AG09309 (cell line): ENCODE measurements at regions not wholly inside any gene's neighbourhood (a gene's known extent, or its start where the extent isn't known, plus 50 kb on each side); places are given as distances from the start of the nearest gene placed in this dataset.

Experiments used
- DNase-seq: peaks from one replicate; pipeline ENCODE4 v3.0.0-alpha.2; 2010; ENCODE audit warnings: low read depth
- H3K4me3 ChIP-seq: 2 replicates; pipeline ENCODE4 v1.5.1; 2011; ENCODE audit warnings: mild to moderate bottlenecking, low read depth, low read length, moderate library complexity; ENCODE audit not compliant: control insufficient read depth
- CTCF ChIP-seq: IDR thresholded peaks from 2 replicates; pipeline ENCODE4 v1.5.1; 2011; ENCODE audit warnings: mild to moderate bottlenecking, low read depth, low read length, inconsistent platforms; ENCODE audit not compliant: insufficient read depth, control insufficient read depth; ENCODE audit errors: missing control alignments

- no peak overlapping the region for H3K4me3 ChIP-seq
- DNase-seq: no peak
- no peak for TF ChIP-seq CTCF
Measured at GRCh38 chr2:8039732-8040131, 642.1 kb upstream of the ID2 start.

DNA sequence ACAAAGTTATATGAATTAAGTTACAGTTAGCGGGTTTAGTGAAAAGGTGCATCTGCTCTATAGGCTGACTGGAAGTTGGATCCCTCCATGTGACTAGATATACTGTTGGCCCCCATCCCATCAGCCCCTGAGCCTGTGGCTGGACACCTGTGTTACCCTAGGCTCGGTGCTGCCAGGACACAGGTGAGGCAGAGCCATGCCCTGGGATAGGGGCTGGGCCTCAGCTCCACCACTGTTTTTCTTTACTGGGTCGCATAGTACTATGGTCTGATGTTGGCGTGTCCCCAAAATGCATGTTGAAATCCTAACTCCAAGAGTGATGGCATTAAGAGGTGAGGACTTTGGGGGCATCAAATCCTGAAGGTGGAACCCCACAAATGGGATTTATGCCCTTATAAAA is 638.6 kb upstream of the ID2 start:
- no peak for DNase-seq
- TF ChIP-seq CTCF: no peak
- H3K4me3 ChIP-seq: no peak overlapping the region

GRCh38 chr2:8044046-8044594 is 637.7 kb upstream of the ID2 start:
- DNase-seq: no peak
- H3K4me3 ChIP-seq: no peak overlapping the region
- TF ChIP-seq CTCF: no peak

DNA sequence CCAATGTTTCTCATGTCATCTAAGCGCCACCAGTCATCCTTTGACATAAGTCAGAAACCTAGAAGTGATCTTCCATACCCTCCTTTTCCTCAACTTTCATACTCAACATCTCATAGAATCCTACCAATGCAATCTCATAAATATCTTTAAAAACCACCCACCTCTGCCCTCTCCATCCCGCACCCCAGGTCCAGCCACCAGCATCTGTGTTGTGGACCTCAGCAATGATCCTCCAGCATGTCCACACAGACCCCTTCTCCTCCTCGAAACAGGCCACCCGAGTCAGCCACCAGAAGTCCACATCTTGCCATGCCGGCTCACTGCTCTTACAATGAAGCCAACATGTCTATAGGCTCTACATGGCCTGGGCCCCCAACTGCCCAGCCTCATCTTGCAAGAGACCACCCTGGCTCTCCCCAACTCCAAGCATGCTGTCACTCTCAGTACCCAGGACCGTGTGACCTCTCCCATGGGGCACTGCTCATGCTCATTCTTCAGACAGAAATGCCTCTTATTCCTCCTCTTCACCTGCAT is 636.7 kb upstream of the ID2 start:
- no peak for DNase-seq
- TF ChIP-seq CTCF: no peak
- no peak overlapping the region for H3K4me3 ChIP-seq

DNA sequence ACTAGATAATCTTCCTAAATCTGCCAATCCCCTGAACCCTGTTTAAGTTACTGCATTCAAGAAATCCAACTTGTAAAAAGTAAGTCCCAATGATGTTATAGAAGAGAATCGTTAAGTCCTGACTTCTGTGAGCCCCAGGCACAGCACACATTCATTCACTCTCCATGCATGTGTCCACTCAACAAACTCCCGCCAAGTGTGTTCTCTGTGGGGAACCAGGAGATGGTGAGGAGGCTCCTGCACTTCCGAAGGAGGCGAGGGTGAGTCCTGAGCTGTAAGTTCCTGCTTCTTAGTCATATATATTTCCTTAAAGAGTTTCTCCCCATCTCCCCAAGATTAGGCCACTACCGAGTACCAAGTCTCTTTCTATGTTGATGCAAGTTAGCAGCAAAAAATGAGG is 635.0 kb upstream of the ID2 start:
- no peak for DNase-seq
- no peak overlapping the region for H3K4me3 ChIP-seq
- no peak for TF ChIP-seq CTCF

GRCh38 chr2:8049176-8049575 is 632.7 kb upstream of the ID2 start:
- no peak for TF ChIP-seq CTCF
- no peak for DNase-seq
- H3K4me3 ChIP-seq: no peak overlapping the region
